HCT116 (cell line): ENCODE measurements at regions not wholly inside any gene's neighbourhood (a gene's known extent, or its start where the extent isn't known, plus 50 kb on each side); places are given as distances from the start of the nearest gene placed in this dataset.

Experiments
- POLR2AphosphoS5 ChIP-seq: IDR thresholded peaks from 2 replicates; pipeline ENCODE4 v1.6.1; 2011; ENCODE audit warnings: mild to moderate bottlenecking, low read depth, low read length, moderate library complexity
- ZNF274 ChIP-seq: fragments of 200-500 bp; sonication (Bioruptor generic); IDR thresholded peaks from 2 replicates; pipeline ENCODE4 v1.6.1; 2014; ENCODE audit warnings: mild to moderate bottlenecking, low read depth, low read length, inconsistent platforms

DNA sequence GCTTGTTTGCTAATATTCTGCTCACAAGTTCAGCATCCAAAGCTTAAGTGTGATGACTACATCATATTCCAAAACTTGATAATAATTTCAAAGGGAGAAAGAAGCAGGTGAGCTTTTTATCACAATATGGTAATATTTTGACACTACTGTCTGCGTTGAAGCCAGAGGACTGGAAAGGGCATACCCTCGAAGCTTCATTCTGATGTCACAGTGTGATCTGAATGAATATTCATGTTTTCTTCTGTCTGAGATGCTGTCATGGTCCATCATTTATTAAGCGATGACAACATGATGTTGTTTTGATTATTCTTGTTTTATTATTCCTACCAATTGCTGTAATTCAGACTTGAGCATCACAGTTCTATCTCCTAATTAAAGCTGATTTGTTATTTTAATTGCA lies 625.4 kb downstream of the ZPLD1 start:
- TF ChIP-seq ZNF274: no peak
- no peak for TF ChIP-seq POLR2AphosphoS5
